GM03348 (cell line): ENCODE measurements at regions not wholly inside any gene's neighbourhood (a gene's known extent, or its start where the extent isn't known, plus 50 kb on each side); places are given as distances from the start of the nearest gene placed in this dataset.

ENCODE experiments used
- DNase-seq: peaks from one replicate; pipeline ENCODE4 v3.0.0; 2012; ENCODE audit warnings: low spot score

DNA sequence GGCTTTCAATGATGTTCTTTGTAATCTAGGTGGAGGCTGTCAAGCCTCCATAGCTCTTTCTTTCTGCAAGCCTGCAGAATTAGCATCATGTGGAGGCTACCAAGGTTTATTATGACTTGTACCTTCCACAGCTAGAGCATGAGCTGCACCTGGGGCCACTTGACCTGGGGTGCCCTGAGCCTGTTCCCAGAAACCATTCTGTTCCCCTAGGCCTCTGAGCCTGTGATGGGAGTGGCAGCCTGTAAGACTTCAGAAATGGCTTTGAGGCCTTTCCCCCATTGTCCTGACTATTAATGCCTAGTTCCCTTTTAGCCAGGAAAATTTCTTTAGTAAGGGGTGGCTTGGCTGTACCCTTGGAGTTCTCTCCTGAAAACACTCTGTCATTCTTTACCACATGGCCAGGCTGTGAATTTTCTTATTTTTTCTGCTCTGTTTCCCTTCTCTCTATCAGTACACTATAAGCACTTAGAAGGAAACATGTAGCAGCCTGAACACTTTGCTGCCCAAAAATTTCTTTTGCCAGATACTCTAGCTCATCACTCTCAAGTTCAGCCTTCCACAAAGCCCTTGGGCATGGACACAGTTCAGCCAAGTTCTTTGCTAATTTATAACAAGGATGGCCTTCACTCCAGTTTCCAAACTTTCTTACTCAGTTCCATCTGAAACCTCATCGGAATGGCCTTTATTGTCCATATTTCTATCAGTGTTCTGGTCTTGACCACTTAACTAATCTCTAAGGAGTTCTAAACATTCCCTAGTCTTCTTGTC lies 61.4 kb upstream of the NR3C1 start:
- DNase-seq: no peak

- DNase-seq: no peak
Observed at GRCh38 chr5:143462431-143462830, 58.9 kb upstream of the NR3C1 start.

- no peak for DNase-seq
Observed at GRCh38 chr5:143459433-143459832, 55.9 kb upstream of the NR3C1 start.

DNA sequence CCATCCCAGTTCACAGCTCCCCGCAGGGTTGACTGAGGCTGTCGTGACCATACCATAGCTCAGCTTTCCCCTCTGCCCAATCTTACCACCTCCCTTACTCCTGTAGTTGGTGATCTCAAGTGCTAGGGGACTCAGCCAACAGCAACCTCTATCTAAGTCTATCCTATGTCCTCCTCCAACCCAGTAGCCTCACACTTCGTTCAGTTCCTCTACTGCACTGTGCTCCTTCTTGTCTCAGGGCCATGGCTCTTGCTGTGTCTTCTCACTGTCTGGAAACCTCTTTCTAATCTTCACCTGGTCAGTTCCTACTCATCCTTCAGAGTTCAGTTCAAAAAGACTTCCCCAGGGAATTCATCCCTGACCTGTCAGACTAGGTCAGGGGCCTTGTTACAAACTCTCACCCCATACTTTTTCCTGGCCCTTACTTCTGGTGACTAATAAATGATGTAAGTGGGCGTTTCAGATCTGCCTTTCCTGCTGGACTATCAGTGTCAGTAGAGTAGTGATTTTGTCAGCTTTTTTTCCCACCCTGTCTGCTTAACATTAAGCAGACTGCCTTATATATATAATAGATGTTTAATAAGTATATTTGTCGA lies 53.6 kb upstream of the NR3C1 start:
- DNase-seq: peak; percentile 40

DNA sequence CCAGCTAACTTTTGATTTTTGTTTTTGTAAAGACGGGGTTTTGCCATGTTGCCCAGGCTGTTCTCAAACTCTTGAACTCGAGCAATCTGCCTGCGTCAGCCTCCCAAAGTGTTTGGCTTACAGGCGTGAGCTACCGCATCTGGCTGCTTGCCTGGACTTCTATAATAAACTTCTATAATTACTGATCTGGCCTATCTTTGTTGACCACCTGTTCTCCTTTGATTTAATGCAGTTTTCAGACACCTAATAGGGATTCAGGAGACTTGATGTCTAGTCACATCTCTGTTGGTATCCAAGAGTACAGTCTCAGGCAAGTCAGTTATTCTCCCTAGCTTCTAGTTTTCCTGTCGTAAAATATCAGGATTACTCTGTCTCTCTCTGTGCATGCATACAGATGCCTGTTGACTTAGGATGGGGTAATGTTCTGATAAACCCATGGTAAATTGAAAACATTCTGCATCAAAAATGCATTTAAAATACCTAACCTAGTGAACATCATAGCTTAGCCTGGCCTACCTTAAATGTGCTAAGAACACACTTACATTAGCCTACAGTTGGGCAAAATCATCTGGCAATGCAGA lies 51.5 kb upstream of the NR3C1 start:
- no peak for DNase-seq

- no peak for DNase-seq
Observed at GRCh38 chr5:143453720-143454119, 50.2 kb upstream of the NR3C1 start.
